T-helper 2 cell treated with Interferon-gamma antibody and Interleukin-4, amounts not matched to agents 5 μg/mL and 100 μg/mL, for 36 hours (primary cell): ENCODE measurements at regions not wholly inside any gene's neighbourhood (a gene's known extent, or its start where the extent isn't known, plus 50 kb on each side); places are given as distances from the start of the nearest gene placed in this dataset.

Source experiments
- DNase-seq: peaks from one replicate; pipeline ENCODE4 v3.0.0; 2021; ENCODE audit warnings: low spot score
- H3K27ac Mint-ChIP-seq: one replicate; pipeline ENCODE4 v1.8.0; 2021; ENCODE audit warnings: mild to moderate bottlenecking, mixed read lengths
- H3K27me3 Mint-ChIP-seq: one replicate; pipeline ENCODE4 v1.8.0; 2021; ENCODE audit warnings: low read depth, mixed read lengths
- H3K36me3 Mint-ChIP-seq: one replicate; pipeline ENCODE4 v1.8.0; 2021; ENCODE audit warnings: low read depth, mixed read lengths
- H3K4me1 Mint-ChIP-seq: one replicate; pipeline ENCODE4 v1.8.0; 2021; ENCODE audit warnings: low read depth, mixed read lengths
- H3K4me3 Mint-ChIP-seq: one replicate; pipeline ENCODE4 v1.8.0; 2022; ENCODE audit warnings: mild to moderate bottlenecking, moderate library complexity, mixed read lengths
- H3K9me3 Mint-ChIP-seq: one replicate; pipeline ENCODE4 v1.8.0; 2021; ENCODE audit warnings: mixed read lengths

- H3K27me3 Mint-ChIP-seq: no peaks in the 10 kb centered on the region
- H3K9me3 Mint-ChIP-seq: no peaks in the 10 kb centered on the region
- no peak overlapping the region for H3K4me3 Mint-ChIP-seq
- H3K27ac Mint-ChIP-seq: no peak overlapping the region
- H3K36me3 Mint-ChIP-seq: no peaks in the 10 kb centered on the region
- H3K4me1 Mint-ChIP-seq: no peaks in the 10 kb centered on the region
- DNase-seq: no peak
These were observed 67.2 kb upstream of the SATB2 start for GRCh38 chr2:199524689-199525574.

DNA sequence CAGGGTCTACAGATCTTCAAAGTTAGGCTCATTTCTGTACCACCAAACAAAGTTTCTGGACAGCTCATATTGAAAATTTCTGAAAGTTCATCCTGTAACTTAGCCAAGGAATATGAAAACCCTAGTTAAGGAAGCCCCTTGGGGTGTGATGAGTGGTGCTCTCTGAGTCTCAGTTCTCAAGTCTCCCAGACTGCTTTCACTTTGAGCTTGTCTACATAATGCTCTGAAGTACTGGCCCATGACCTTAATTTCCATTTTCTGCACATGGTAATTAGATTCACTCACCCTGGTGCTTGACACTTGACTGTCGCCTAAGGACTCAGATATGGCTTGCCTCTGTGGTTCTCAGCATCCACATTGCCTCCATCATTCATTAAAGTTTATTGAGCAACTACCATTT is 51.7 kb upstream of the SATB2 start:
- Mint-ChIP-seq H3K36me3 (no peaks in the 10 kb centered on the region), H3K4me1 (no peaks in the 10 kb centered on the region), H3K9me3 (no peaks in the 10 kb centered on the region), H3K27ac (no peak overlapping the region), H3K4me3 (no peak overlapping the region), H3K27me3 (no peaks in the 10 kb centered on the region)
- no peak for DNase-seq
